HG03457 (cell line): ENCODE measurements at regions not wholly inside any gene's neighbourhood (a gene's known extent, or its start where the extent isn't known, plus 50 kb on each side); places are given as distances from the start of the nearest gene placed in this dataset.

ENCODE experiments used
- ATAC-seq: cut with Tn5 transposase; IDR thresholded peaks from one replicate; pipeline ENCODE4 v1.9.1; 2021; ENCODE audit warnings: moderate number of reproducible peaks; ENCODE audit not compliant: unreplicated experiment

DNA sequence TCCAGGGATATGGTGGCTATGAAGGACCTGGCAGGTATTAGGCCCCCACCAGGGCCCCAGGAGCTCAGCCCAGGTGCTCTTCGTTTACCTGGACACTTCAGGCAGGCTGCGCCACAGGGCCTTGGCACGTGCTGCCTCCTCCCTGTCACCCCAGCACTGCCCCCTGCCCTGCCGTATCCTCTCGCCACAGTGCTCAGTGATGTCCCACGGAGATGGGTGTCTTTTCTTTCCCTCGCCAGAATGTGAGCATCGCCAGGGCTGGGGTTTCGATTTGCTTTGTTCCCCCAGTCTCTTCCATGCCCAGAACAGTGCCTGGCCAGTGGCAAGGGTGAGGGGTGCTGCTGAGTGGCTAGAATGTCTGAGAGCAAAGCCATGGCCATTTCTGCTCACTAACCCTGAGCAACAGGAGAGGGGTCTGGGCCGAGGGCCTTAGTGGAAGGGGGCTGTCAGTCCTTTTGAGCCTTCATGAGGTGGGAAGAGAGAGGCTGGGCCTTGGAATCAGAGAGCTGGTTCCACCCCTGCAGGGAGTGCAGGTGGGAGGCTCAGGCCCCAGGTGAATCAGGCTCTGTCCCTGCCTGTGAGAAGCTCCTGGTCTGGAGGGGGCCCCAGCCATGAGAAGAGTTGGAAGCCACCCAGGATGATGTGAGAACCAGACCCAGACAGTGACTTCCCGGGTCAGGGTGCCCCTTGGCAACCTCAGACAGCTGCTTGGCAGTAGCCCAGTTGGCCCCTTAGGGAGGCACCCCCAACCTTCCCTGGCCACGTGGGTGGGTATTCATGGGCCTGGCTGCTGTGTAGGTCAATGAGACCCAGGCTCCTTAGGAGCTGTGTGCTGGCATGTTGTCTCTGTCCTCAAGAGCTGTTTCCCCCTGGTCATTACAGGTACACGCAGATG lies 129.9 kb upstream of the HS6ST1 start:
- no peak for ATAC-seq

DNA sequence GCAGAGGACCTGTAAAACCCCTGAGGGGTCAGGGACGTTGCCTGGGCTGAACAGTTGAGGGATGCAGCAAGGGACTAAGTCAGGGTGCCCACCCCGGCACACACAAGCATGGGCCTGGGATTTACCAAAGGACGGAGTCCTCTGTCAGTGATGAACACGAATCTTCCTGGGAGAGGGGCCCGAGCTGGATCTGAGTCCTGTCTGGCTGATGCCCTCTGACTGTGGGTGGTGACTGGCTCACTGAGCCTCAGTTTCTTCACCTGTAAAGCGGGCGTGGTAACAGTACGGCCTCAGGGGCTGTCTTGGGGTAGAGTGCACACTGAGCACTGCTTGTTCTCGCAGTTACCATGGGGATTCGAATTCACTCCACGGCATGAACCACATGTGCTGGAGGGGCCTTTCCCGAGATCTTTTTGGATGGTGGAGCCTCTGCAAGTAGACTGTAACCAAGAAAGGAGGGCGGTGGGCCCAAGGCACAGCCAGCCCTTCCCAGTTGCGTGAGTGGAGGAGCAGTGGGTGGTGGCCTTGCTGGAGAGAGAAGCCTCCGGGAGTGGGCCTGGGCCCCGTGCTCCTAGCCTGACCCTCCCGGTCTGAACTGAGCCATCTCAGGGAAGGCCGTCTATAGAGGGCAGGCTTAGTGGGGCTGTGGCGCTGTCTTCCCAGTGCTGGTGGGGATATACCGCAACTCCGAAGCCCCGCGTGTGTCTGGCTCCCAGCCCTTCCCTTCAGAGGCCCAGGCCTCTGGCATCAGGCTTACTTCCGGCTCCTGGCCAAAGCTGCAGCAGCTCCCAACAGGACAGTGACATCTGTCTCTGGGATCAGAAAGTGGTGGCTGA lies 130.8 kb upstream of the HS6ST1 start:
- ATAC-seq = no peak

DNA sequence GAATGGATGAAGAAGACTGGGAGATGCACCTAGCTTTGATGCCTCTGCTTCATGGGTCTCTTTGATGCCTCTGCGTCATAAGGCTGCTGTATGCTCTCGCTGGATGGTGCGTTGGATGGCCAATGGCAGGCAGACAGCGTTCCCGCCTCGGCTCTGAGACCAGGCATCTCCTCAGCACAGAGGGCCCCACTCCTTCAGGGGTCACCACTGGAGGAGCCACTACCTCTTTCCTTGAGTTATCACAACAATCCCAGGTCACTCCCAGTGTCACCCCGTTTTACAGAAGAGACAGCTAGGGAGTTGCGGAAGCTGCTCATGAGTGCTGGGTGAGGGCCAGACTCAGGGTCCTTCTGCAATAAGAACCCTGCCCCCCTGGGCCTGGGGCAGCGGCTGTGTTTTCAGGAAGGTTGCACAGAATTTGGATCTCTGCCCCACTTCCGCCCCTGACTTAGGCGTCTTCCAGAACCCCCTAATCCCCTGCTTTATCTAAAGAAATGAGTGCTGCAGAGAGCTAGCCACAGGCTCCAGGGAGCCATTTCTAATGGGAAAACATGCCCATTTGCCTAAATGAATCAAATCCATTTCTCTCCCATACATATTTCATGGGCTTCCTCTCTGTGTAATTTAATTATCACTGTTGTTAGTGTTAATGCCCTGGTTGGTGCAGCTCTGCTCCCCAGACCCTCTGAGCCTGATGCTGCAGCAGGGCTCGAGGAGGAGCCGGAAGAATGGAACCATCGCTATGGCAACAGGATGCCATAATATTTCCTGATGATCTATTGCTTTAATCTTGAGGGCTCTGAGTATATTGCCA lies 131.8 kb upstream of the HS6ST1 start:
- no peak for ATAC-seq

DNA sequence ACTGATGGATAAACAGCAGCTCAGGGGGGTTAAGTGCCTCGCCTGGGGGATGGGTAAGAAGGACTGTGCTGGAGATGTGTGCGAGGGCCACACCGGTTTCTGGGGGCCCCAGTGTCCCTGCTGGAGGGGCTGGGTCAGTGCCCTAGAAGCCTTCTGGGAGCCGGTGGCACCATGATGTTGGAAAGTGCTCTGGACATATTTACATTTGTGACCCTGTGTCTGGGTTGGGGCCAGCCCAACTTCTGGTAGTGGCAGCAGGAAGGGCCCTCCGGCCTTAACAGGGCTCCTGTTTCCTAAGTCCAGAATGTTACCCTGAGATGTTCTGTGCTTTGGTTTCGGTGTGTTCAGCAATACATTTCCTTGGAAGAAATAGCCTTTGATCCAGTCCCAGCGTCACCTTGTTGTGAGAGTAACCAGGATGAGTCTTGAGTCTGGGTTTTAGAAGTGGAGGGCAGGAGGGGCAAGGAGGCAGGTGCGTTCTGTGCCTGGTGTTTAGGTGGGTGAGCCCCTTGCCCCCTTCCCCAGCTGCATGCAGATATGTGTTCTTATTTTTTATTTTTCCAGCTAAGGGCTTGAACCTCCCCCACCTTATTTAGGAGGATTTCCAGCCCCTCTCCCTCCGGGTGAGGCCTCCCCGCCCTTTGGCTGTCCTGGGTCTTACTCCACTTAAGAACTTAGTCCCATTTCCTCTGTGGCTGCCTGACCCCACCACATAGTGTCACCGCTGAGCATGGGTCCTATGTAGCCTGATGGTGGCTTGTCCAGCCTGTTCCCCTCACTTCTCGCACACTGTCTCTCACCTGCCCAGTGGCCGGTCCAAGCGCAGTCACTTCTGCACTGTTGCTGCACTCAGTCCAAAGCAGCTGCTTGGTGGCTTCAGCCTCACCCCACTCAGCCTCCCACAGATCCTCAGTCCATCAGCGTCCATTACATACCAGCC lies 132.7 kb upstream of the HS6ST1 start:
- ATAC-seq = no peak

DNA sequence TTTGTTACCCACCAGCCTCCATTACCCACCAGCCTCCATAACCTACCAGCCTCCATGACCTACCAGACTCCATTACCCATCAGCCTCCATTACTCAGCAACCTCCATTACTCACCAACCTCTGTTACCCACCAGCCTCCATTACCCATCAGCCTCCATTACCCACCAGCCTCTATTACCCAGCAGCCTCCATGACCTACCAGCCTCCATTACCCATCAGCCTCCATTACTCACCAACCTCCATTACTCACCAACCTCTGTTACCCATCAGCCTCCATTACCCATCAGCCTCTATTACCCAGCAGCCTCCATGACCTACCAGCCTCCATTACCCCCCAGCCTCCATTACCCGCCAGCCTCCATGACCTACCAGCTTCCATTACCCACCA lies 133.3 kb upstream of the HS6ST1 start:
- no peak for ATAC-seq

DNA sequence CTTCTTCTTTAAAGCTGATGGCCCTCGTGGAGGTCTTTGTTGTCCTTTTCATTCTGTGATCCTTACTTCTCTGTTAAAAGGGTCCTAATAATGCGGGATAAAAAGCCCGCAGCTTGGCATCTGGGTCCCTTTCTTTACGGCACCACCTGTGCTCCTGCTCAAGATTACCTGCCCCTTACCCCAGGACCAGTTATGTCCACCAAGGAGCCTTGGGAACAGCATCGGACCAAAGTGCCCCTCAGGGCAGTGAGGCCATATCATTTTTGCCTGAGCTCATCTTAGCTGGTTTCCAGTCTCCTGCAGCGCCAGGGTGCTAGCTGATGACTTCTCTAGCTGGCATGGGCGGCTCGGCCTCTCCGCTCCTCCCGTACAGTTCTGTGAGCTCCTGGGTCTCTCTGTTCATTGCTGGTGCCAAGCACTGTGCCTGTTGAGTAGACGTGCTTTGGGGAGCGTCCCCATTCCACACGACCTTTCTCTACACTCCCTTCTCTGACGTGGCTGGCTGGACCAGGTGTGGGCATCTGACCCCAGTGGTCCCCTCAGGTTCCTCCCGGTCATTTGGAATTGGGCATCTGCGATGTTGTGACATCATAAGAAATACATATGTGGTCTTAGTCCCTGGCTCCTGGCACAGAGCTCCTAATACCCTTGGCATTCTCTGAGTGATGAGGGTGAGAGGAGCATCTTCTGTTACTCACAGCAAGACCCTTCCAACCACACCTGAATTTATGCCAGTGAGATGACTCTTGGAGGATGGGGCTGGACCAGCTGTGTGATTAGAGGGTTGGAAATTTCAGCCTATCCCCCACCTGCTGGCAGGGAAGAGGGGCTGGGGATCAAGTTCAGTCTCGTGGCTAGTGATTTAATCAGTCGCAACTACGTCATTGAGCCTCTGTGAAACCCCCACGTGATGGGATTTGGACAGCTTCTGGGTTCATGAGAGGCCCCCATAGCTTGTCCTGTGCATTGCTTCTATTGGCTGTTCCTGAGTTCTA lies 134.2 kb upstream of the HS6ST1 start:
- ATAC-seq = no peak

DNA sequence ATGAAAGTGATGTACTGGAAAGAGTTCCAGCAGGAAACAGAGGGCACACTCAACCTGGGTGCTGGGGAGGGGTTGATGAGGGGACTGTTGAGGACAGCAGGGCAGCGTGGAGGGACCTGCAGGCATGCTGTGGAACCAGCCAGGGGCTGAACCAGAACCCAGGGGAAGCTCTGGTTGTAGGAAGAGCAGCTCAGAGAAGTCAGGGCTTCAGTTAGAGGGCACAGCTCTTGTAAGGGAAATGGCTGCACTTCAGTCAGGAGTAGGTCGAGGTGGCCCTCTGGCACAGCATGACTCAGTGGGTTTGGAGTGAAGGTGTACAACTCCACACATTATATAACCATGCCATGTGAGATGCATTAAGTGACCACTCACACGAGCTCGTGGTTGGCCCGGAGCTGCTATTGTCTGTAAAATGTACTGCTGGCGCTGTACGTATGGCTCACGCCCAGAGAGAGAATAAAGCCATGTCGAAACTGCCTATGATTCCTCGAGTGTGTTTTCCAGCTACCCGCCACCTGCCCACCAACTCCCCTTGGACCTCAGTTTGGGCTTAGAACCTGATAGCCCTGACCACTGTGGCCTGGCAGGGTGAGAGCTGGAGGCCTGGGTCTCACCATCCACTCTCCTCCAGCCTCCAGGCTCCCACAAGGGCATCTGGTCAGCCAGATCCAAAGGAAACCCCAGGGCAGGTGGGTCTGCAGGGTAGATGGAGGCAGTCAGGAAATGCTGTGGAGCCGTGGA lies 136.5 kb upstream of the HS6ST1 start:
- ATAC-seq = no peak

DNA sequence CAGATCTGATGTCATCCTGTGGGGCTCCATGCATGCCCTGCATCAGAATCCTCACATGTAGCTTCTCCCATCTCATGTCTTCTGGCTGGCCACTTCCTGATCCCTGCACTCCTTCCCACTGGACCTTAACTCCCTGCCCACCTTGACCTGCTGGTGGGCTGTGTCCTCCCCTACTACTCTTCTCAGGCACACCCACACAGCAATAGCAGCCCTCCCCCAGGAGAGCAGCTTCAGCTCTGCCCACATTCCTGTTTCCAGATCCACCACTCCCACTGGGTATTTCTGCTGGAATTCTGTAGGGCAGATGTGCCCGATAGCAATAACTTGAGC lies 137.0 kb upstream of the HS6ST1 start:
- no peak for ATAC-seq

DNA sequence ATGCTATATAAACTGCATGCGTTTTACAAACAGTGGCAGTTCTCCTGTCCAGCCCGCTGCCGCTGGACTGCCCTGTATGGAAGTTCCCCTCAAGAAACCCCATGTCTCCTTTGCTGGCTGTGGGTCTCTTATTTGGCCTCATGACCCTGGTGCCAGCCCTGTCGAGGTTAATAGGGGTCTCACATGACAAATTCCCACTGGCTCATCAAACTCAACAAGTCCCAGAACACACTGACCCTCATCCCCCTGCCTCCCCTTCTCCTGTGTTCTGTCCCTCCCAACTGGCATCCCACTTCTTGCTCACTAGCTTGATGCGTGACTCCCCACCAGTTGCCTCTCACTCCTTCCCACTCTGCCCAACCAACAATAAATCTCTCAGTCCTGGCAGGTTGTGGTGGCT lies 137.6 kb upstream of the HS6ST1 start:
- ATAC-seq = no peak

DNA sequence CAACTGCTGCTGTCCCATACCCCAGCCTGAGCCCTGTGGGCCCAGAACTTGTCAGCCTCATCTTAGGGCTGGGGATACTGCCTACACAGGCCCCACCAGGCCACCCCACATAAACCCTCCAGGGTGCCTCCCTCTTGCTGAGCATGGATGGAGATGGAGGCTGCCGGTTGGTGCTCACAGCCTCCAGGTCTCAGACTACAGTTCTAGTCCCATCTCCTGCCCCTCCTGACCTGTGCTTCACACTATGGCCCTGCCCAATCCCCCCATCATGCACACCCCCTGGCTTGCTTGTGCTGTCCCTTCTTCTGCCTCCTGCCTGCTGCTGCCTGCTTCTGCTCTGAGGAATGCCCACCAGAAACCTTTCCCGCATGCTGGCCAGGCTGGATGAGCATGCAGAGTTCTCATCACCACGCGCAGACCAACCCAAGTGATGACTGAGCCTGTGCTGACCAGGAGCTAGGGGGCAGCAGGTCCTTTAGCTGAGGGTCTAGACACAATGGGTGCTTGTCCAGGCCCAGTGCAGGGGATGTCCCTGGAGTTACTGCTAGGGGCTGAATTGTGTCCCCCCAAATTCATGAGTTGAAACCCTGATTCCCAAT lies 138.4 kb upstream of the HS6ST1 start:
- ATAC-seq = no peak

DNA sequence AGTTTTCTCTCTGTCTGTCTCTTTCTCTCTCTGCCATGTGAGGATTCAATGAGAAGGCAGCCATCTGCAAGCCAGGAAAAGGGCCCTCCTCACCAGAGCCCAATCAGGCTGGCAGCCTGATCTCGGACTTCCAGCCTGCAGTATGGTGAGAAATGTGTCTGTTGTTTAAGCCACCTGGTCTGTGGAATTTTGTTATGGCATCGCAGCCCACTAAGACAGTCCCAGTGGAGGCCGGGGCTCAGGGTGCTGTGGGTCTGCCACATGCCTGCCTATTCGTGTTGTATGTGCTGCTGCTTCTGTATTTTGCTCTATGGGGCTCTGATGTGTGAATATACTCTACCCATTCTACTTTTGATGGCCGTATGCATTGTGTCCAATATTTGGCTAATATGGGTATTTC lies 139.0 kb upstream of the HS6ST1 start:
- ATAC-seq = no peak

DNA sequence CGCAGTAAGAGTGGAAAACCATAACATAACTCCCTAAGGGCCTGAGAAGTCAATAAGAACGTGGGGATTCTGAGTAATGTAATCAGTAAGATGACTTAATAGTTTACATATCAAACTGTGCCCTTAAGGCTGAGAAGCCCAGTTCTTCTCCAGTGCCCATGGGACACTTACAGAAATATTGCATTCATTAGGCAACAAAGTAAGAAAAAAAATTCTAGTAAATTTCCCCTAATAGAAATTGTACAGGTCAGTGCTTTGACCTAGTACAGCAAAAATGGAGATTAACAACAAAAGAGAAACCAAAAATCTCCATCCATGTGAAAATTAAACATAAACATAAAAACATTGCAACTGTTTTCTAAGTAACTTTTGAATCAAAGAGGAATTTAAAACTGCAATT lies 139.8 kb upstream of the HS6ST1 start:
- ATAC-seq = no peak

DNA sequence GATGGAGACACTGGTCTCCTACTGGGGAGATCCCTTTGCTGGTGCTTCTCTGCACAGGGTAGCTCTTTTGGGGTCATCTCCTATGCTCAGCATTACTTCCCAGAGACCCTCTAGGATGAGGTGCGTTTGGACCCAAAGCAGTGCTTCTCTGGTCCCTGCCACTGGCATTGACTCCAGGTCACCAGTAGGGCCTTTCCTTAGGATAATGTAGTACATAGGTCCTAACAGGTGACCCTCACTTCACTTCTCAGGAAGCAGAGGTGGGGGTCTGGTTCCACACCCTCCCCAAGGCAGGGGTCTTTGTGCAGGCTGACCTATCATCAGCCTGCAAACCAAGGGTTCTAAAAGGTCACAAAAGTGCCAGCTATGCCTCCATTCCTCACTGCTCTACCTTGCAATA lies 145.8 kb upstream of the HS6ST1 start:
- ATAC-seq = no peak

DNA sequence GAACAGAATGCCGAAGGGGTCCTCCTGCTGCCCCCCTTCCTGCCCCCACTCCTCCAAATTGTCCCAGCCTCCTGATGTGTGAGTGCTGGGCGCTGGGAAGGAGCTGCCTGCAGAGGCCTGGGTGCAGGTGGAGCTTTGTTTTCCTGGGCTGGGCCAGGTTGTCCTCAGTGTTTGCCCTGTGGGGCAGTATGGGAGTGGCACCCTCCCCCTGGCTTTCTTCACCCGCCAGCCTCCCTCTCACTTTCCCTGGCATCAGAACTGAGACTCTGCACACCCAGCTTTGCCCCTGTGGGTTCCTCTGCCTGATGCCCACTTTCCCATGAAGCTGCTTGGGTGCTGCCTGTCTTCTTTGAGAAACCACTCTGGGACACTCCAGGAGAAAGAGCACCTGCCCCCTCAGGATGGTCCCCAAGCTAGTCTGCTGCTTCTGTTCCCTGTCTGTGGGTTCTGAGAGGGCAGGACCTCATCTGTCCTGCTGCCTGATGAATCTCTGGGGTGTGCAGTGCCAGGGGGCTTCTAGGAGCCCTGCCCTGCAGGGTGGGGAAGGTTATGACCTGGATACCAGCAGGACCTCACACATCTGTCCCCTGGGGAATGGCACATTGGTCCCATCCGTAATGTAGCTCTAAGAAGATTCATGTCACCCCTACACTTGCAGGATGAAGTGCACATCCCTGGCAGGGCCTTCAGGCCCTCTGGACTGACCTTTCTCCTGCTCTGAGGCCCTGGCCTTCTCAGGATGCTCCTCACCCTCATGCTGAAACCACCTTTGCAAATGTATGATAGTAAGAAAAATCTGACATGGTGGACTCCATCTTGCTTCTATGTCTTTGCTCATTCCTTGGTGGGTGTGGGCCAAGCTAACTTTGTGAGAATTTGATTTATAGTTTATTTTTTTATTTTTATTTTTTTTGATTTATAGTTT lies 146.8 kb upstream of the HS6ST1 start:
- ATAC-seq = no peak

DNA sequence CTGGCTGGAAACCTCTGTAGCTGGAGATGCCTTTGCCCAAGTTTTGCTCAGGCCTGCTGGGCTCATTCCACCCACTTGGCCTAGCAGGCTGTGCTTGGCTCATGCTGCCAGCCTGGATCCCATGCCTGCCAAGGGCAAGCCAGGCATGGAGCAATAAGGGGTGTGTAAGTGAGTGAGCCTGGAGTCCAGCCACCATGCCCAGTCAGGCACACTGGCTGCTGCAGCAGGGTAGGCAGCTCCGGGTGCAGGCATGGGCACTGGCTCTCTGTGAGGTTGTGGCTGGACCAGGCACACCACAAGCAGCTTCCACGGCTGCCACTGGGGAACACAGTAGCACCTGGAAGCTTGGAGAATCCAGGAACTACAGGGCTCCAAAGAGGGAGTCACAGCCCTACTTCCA lies 147.7 kb upstream of the HS6ST1 start:
- no peak for ATAC-seq

DNA sequence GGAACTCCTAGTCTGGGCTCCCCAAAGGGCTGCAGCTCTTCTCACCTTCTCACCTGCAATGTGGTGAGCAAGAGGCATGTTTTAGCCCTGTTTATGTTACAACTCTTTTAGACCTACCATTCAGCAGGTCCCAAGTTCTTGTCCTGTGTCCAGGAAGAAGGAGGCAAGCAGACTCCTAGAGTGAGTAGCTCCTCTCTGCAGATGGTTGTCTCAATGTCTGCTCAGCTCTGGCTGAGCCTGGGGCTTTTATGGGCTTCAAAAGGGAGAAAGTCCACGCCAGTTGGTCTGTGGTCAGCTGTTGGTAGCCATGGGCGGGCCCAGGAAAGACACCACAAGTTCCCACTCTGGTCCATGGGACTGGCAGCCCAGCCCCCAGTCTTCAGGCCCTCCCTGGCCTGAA lies 148.1 kb upstream of the HS6ST1 start:
- no peak for ATAC-seq
